ENCODE measurements at regions not wholly inside any gene's neighbourhood (a gene's known extent, or its start where the extent isn't known, plus 50 kb on each side); places are given as distances from the start of the nearest gene placed in this dataset.

DNA sequence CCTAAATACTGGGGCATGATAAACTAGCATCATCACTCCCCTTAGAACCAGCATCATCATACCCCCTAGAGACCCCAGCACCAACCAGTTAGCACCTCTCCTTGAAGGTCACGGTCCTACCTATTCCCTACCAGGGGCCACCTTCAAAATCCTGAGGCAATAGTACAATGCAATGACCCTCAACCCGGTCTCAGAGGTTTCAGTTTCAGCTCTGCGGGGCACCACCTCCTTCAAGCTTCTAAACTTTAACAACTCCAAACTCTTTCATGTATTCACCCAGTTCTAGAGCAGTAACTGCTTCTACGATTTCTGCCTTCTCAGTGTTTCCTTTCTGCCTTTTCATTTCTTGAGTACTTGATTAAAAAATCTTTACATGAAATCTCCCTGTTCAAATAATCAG is 130.1 kb upstream of the EPB41L4A start:
- TF ChIP-seq, protein P1, sequence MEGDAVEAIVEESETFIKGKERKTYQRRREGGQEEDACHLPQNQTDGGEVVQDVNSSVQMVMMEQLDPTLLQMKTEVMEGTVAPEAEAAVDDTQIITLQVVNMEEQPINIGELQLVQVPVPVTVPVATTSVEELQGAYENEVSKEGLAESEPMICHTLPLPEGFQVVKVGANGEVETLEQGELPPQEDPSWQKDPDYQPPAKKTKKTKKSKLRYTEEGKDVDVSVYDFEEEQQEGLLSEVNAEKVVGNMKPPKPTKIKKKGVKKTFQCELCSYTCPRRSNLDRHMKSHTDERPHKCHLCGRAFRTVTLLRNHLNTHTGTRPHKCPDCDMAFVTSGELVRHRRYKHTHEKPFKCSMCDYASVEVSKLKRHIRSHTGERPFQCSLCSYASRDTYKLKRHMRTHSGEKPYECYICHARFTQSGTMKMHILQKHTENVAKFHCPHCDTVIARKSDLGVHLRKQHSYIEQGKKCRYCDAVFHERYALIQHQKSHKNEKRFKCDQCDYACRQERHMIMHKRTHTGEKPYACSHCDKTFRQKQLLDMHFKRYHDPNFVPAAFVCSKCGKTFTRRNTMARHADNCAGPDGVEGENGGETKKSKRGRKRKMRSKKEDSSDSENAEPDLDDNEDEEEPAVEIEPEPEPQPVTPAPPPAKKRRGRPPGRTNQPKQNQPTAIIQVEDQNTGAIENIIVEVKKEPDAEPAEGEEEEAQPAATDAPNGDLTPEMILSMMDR (IDR thresholded peaks at IDR 0.05; ENCODE audit: low read depth, low read length): no peak
- TF ChIP-seq EZH2phosphoT487 (IDR thresholded peaks at IDR 0.05; ENCODE audit: low read depth): no peak
